ENCODE measurements at regions not wholly inside any gene's neighbourhood (a gene's known extent, or its start where the extent isn't known, plus 50 kb on each side); places are given as distances from the start of the nearest gene placed in this dataset.
"Not testable (repeated sequence)": the region's sequence is repeated elsewhere in the genome, so short reads cannot be mapped to it uniquely, and the experiment has no call there.

DNA sequence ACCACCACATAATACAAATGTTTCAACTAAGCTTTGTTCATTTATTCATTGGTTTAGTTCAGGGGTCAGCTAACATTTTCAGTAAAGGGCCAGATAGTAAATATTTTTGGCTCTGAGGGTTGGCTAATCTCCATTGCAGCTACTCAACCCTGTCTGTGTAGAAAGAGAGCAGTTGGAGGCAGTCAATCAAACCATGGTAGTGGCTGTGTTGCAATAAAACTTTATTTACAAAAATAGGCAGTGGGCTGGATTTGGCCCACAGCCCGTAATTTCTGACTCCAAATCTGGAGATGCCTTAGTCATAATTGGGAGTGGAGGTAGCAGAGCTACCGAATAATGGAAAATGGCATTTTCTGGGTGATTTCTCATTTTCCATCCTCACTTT lies 242.5 kb upstream of the ZFP64 start:
- Histone ChIP-seq H3K4me3 (no peak overlapping the region), H3K27ac (no peak overlapping the region), H3K27me3 (no peaks in the 10 kb centered on the region), H3K9me3 (replicated peaks) (no peaks in the 10 kb centered on the region), H3K4me1 (no peaks in the 10 kb centered on the region), H3K36me3 (no peaks in the 10 kb centered on the region)
- no peak for DNase-seq

DNA sequence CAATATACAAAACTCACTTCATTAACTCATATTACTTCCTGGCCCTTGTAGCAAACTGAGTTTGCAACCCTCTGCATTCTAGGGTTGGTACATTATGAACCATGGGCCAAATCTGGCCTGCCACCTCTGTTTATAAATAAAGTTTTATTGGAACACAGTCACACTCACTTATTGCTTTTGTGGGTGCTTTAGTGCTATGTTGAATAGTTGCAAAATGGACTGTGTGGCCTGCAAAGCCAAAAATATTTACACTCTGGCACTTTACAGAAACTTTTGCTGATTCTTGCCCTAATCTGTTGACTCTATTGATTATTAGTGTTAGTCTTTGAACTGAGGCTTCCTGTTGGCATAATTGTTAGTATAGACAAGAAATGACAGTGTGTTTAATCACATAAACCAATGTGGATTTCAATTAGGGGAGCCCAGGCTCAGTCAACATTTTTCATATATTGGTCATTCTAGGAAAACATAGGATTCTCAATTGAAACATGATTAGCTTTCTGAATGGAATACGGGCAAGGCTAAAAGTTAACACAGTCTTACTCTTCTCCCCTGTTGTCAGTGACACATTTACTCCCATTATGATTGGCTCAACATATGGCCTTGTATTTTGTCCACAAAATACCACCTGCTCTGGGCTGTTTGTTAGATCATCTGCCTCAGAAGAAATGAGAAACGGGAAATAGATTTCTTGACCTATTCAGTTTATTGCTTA lies 241.9 kb upstream of the ZFP64 start:
- no peaks in the 10 kb centered on the region for H3K4me1 ChIP-seq
- no peak overlapping the region for H3K27ac ChIP-seq
- no peaks in the 10 kb centered on the region for H3K9me3 ChIP-seq (replicated peaks)
- no peak for DNase-seq
- H3K36me3 ChIP-seq, result no peaks in the 10 kb centered on the region
- H3K27me3 ChIP-seq, result no peaks in the 10 kb centered on the region
- no peak overlapping the region for H3K4me3 ChIP-seq

DNA sequence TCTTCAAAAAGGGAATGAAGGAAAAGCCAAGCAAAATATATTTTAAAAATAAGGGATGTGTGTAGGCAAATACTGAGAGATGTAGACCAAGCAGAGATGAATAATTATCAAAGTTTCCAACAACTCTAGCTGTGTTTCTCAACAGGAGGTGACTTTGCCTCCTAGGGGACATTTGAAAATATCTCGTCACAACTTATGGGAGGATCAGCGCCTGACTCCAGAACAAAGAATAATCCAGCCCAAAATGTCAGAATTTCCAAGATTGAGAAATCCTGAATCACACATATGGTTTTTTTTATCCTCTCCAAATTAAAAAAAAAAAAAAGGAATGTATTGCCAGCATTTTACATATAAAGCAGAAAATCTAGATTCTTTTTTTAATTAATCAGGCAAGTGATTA lies 241.2 kb upstream of the ZFP64 start:
- H3K4me1 ChIP-seq, result no peaks in the 10 kb centered on the region
- no peak overlapping the region for H3K27ac ChIP-seq
- no peaks in the 10 kb centered on the region for H3K36me3 ChIP-seq
- H3K9me3 ChIP-seq (replicated peaks), result no peaks in the 10 kb centered on the region
- H3K27me3 ChIP-seq, result no peaks in the 10 kb centered on the region
- H3K4me3 ChIP-seq, result no peak overlapping the region
- DNase-seq, result no peak

DNA sequence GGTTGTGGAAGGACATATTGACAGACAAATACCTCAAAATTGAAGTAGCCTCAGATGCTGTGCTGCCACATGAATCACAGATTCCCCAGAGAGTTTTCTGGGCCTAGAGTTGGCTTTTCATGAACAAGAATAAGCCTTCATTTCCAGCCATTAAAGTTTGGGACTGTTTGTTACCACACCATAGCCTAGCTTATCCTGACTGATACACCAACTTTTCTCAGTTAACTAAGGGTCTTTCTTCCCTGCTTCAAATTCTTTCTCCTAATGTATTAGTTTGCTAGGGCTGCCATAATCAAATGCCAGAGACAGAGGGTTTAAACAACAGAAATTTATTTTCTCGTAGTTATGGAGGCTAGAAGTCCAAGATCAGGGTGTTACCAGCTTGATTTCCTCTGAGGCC lies 237.4 kb upstream of the ZFP64 start:
- no peak overlapping the region for H3K4me3 ChIP-seq
- H3K9me3 ChIP-seq (replicated peaks), result no peaks in the 10 kb centered on the region
- no peak for DNase-seq
- H3K27ac ChIP-seq, result no peak overlapping the region
- no peaks in the 10 kb centered on the region for H3K36me3 ChIP-seq
- no peaks in the 10 kb centered on the region for H3K27me3 ChIP-seq
- no peaks in the 10 kb centered on the region for H3K4me1 ChIP-seq

DNA sequence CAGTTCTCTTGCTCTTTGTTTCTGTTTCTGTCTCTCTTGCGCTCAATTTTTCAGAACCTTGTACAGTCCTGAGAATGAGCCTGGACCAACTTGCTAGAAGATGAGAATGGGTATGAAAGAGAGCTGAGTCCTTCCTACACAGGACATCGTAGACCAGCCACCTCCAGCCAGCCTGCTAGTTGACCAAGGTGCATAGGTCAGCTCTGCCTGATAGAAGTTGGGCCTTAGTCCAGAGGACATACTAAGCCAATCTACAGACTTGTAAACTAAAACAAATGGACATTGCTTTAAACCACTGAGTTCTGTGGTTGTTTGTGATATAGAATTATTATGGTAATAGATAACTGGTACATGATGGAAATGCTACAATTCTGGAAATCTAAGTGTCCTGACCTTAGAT lies 236.4 kb upstream of the ZFP64 start:
- no peak overlapping the region for H3K27ac ChIP-seq
- no peaks in the 10 kb centered on the region for H3K36me3 ChIP-seq
- H3K27me3 ChIP-seq, result no peaks in the 10 kb centered on the region
- no peak for DNase-seq
- H3K4me3 ChIP-seq, result no peak overlapping the region
- no peaks in the 10 kb centered on the region for H3K4me1 ChIP-seq
- H3K9me3 ChIP-seq (replicated peaks), result no peaks in the 10 kb centered on the region

DNA sequence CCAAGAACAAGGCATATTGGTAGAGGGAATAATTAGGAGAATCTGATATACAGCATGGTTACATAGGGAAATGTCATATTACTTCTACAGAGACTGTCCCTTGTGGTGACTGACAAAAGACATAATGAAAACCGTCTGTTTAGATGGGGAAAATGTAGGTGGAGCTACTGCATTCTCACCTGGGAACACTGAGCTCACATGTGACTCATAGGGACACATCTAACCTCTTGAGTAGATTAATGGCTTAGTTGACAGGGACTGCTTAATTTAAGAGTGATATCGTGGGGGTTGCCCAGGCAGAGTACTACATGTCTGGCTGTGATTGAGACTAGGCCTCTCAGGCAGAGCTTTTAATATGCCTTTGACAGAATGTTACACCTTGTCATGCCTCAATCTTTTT lies 235.3 kb upstream of the ZFP64 start:
- H3K36me3 ChIP-seq, result no peaks in the 10 kb centered on the region
- H3K27me3 ChIP-seq, result no peaks in the 10 kb centered on the region
- H3K4me1 ChIP-seq, result no peaks in the 10 kb centered on the region
- H3K4me3 ChIP-seq, result no peak overlapping the region
- DNase-seq, result no peak
- H3K9me3 ChIP-seq (replicated peaks), result no peaks in the 10 kb centered on the region
- H3K27ac ChIP-seq, result no peak overlapping the region

DNA sequence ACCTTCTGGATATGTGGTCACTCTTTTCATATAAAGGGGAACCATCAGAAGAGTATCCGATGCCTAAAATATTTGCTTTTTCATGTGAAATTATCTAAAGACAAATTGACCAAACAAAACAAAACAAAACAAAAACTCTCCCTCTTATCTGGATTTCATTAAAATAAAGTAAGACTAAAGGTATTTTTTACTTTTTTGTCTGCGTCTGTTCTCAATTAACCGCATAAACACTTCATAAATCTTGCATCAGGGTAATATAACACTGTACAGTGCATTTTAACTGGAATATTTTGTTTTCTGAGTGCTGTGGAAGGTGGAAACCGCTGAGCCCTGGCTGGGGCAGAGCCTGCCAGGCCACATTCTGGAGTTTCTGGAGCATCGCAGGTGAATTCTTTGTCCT lies 234.1 kb upstream of the ZFP64 start:
- DNase-seq, result no peak
- Histone ChIP-seq H3K27ac (no peak overlapping the region), H3K4me1 (no peaks in the 10 kb centered on the region), H3K9me3 (replicated peaks) (no peaks in the 10 kb centered on the region), H3K27me3 (no peaks in the 10 kb centered on the region), H3K36me3 (no peaks in the 10 kb centered on the region), H3K4me3 (no peak overlapping the region)

DNA sequence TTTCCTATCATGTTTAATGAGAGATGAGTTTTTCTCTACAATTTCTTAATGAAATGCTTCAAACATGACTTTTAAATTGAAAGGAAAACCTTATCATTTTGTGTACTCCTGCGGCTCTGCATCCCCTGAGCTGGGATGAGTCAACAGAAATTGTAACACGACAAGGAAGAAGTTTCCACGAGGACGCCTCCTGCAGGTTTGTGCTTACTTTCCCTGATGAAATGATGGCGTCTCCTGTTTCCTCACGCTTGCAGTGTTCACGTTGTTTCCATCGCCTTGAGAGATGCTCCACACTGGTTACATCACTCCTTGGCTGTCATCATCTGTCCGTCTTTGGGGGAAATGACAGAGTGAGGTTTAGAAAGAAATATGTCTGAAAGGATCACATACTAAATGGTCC lies 233.7 kb upstream of the ZFP64 start:
- Histone ChIP-seq H3K27ac (no peak overlapping the region), H3K9me3 (replicated peaks) (no peaks in the 10 kb centered on the region), H3K27me3 (no peaks in the 10 kb centered on the region), H3K36me3 (no peaks in the 10 kb centered on the region), H3K4me1 (no peaks in the 10 kb centered on the region), H3K4me3 (no peak overlapping the region)
- DNase-seq, result no peak

DNA sequence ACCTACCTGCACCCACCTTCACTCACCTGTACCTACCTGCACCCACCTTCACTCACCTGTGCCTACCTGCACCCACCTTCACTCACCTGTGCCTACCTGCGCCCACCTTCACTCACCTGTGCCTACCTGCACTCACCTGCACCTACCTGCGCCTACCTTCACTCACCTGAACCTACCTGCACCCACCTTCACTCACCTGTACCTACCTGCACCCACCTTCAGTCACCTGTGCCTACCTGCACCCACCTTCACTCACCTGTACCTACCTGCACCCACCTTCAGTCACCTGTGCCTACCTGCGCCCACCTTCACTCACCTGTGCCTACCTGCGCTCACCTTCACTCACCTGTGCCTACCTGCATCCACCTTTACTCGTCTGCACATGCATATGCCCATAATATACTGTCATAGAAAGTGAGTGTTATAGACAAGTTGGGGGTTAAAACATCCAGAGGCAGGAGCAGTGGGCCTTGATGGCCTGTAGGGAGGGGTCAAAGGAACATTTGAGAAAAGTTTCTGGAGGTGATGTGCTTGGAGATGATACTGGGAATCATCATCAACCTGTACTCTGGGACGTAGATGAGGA lies 232.9 kb upstream of the ZFP64 start:
- H3K9me3 ChIP-seq (replicated peaks); DNase-seq; H3K36me3 ChIP-seq; H3K27me3 ChIP-seq; H3K4me1 ChIP-seq; H3K27ac ChIP-seq; H3K4me3 ChIP-seq: not testable (repeated sequence)

DNA sequence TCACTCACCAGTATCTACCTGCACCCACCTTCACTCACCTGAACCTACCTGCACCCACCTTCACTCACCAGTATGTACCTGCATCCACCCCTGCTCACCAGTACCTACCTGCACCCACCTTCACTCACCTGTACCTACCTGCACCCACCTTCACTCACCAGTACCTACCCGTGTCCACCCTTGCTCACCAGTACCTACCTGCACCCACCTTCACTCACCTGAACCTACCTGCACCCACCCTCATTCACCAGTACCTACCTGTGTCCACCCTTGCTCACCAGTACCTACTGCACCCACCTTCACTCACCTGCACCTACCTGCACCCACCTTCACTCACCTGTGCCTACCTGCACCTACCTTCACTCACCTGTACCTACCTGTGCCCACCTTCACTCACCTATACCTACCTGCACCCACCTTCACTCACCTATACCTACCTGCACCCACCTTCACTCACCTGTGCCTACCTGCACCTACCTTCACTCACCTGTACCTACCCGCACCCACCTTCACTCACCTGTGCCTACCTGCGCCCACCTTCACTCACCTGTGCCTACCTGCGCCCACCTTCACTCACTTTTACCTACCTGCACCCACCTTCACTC lies 232.1 kb upstream of the ZFP64 start:
- not testable (repeated sequence) for H3K27me3 ChIP-seq; H3K9me3 ChIP-seq (replicated peaks); DNase-seq; H3K27ac ChIP-seq; H3K4me3 ChIP-seq; H3K4me1 ChIP-seq; H3K36me3 ChIP-seq

DNA sequence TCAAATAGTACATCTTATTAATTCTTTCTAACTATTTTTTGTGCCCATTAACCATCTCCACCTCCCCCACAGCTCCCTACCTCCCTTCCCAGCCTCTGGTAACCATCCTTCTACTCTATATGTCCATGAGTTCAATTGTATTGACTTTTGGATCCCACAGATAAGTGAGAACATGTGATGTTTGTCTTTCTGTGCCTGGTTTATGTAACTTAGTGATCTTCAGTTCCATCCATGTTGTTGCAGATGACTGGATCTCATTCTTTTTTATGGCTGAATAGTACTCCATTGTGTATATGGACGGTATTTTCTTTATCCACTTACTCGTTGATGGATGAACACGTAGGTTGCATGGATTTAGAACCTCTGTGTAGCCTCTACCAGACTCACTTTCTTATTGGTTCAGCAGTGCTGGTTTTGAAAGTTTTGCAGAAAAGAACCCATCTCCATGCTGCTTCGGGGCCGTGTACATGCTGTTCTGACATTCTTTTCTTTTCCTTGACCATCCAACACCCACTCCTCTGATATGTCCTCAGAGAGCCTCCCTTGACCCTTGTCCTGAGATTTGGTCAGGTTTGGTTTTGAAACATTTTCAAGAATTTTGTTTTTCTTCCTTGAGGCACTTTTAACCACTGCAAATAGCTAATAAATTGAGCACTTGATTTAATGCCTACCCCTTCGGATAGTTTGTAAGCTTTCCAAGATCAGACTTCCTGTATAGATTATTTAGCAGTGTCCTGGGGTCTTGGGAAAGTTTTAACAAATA lies 231.2 kb upstream of the ZFP64 start:
- Histone ChIP-seq H3K27me3 (no peaks in the 10 kb centered on the region), H3K27ac (no peak overlapping the region), H3K4me1 (no peaks in the 10 kb centered on the region), H3K9me3 (replicated peaks) (no peaks in the 10 kb centered on the region), H3K36me3 (no peaks in the 10 kb centered on the region), H3K4me3 (no peak overlapping the region)
- DNase-seq, result peak in 1 of 2 experiments; percentile 36

DNA sequence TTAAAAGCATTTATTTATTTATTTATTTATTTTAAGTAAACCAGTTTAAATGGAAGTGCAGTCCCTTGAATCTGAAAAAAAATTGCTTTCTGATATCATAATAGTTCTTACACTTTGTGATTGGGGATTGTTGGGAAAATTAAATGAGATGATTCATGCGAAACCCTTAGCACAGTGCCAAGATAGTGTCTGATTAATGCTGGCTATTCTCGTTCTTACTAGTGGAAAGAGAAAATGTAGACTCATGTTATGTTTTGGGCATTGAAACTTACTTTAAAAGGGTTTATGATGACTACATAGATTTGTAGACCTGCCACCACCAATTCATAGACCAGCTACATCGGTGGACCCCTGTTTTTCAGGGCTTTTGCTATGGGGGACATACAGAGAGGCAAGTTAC lies 229.2 kb upstream of the ZFP64 start:
- DNase-seq, result no peak
- Histone ChIP-seq H3K9me3 (replicated peaks) (no peaks in the 10 kb centered on the region), H3K4me1 (no peaks in the 10 kb centered on the region), H3K27me3 (no peaks in the 10 kb centered on the region), H3K4me3 (no peak overlapping the region), H3K27ac (no peak overlapping the region), H3K36me3 (no peaks in the 10 kb centered on the region)

DNA sequence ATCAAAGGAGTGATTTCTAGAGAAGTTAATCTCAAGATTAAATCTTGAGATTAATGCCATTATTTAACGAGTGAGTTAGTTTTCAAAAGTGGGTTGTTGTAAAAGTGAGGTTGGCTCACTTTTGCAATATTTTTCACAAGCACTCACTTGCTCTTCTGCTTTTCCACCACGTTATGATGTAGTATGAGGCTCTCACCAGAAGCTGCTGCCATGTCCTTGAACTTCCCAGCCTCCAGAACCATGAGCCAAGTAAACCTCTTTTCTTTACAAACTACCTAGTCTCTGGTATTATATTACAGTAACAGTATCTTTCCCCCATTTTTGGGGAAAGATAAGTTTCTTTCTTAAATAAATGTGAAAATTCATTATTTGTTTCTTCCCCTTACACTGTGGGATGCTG lies 227.6 kb upstream of the ZFP64 start:
- H3K9me3 ChIP-seq (replicated peaks), result no peaks in the 10 kb centered on the region
- DNase-seq, result no peak
- H3K4me3 ChIP-seq, result no peak overlapping the region
- H3K36me3 ChIP-seq, result no peaks in the 10 kb centered on the region
- H3K27ac ChIP-seq, result no peak overlapping the region
- H3K27me3 ChIP-seq, result no peaks in the 10 kb centered on the region
- no peaks in the 10 kb centered on the region for H3K4me1 ChIP-seq

DNA sequence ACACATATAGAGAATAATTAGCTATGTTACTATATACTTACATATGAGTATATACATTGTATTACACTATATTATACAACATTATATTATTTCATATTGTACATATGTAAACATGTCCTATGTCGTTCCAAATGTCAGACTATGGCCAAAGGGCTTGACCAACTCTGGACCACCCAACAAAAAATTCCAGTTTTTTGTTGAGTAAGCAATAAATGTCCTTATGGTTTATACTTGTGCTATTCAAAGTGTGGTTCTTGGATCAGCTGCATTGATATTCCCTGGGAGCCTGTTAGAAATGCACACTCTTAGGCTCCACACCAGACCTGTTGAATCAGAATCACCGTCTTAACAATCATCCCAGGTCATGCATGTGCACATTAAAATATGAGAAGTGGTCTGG lies 225.4 kb upstream of the ZFP64 start:
- Histone ChIP-seq H3K4me3 (no peak overlapping the region), H3K36me3 (no peaks in the 10 kb centered on the region), H3K27ac (no peak overlapping the region), H3K27me3 (no peaks in the 10 kb centered on the region), H3K4me1 (no peaks in the 10 kb centered on the region), H3K9me3 (replicated peaks) (no peaks in the 10 kb centered on the region)
- DNase-seq, result no peak

DNA sequence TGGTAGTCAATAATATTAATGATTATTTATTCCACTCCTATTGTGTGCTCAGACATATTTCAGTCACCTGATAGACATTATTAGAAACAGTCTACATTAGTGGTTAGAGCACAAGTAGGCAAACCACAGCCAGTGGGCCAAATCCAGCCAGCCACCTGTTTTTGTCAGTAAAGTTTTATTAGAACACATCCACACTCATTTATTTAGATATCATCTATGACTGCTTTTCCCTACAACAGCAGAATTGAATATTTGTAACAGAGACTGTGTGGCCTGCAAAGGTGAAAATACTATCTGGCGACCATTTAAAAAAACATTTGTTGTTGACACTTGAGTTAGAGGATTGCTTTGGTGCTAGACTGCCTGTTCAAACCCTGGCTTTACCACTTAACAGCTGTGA lies 220.0 kb upstream of the ZFP64 start:
- Histone ChIP-seq H3K27ac (no peak overlapping the region), H3K9me3 (replicated peaks) (0 out of 2 replicates have a peak, but pooled peaks cover 3% of the 10 kb centered on the region), H3K27me3 (0 out of 2 replicates have a peak, but pooled peaks cover 5% of the 10 kb centered on the region), H3K36me3 (no peaks in the 10 kb centered on the region), H3K4me3 (no peak overlapping the region), H3K4me1 (no peaks in the 10 kb centered on the region)
- DNase-seq, result peak; percentile 37 to 62
